GM18505 (cell line): ENCODE measurements at regions not wholly inside any gene's neighbourhood (a gene's known extent, or its start where the extent isn't known, plus 50 kb on each side); places are given as distances from the start of the nearest gene placed in this dataset.

Source experiments
- ATAC-seq: cut with Tn5 transposase; IDR thresholded peaks from one replicate; pipeline ENCODE4 v1.9.1; 2021; ENCODE audit not compliant: unreplicated experiment
- POLR2A ChIP-seq: IDR thresholded peaks from 4 replicates; pipeline ENCODE4 v1.6.1; 2011; ENCODE audit warnings: borderline replicate concordance; ENCODE audit not compliant: insufficient read depth, insufficient read length; ENCODE audit errors: extremely low read depth

DNA sequence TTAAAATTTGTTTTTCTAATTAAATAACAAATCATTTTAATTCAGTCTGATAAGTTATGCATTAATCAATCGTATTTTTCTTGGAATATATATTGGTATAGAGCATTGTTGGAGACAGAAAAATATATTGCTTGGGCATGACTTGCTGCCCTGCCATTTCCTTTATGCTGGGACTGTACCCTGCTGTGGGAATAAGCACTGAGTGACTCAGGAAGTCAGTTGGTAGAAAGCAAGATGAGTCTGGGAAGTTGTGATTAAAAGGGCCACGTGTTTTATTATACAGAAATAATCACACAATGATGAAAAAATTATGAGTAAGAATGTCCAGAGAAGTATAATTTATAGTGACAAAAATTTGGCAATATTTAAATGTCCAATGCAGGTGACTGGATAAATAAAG, 139.5 kb downstream of the KIF18A start:
- ATAC-seq = no peak

DNA sequence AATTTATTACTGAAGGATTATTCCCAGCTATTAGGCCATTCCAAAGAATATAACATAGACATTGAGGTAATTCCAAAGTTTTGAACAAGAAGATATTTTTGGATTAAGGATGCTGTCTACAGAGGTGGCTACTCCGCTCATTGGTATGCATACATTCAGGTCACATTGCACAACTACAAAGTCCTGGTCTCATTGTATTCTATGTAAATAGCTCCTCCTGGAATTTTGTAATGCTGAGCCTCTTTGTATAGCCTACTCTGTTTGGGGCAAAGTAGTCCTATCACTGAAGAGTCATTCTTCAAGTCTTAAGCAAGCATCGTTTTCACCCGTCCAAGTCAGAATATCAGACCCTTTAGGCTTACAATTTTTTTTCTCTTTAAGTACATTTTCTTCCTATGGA, 142.4 kb downstream of the KIF18A start:
- no peak for TF ChIP-seq POLR2A
- no peak for ATAC-seq

More for the DNA sequence above, 139.5 kb downstream of the KIF18A start:
- TF ChIP-seq POLR2A = no peak

DNA sequence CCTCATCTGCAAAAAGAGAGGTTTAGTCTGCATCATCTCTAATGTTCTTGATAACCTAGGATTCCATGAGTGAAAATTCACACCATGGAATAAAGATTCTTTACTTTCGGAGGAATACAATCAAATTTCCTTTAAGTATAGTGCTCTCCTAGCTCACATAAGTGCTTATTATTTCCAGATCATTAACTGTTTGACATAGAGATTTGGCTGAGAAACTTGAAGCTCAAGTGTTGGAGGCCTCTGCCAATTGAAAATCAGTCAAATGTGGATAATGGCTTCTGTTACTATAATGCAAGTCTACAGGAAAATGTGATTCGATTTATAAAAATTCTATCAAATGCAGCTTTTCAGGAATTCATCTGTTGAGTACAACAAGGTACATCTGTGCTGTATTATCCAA, 144.6 kb downstream of the KIF18A start:
- TF ChIP-seq POLR2A = no peak
- no peak for ATAC-seq

DNA sequence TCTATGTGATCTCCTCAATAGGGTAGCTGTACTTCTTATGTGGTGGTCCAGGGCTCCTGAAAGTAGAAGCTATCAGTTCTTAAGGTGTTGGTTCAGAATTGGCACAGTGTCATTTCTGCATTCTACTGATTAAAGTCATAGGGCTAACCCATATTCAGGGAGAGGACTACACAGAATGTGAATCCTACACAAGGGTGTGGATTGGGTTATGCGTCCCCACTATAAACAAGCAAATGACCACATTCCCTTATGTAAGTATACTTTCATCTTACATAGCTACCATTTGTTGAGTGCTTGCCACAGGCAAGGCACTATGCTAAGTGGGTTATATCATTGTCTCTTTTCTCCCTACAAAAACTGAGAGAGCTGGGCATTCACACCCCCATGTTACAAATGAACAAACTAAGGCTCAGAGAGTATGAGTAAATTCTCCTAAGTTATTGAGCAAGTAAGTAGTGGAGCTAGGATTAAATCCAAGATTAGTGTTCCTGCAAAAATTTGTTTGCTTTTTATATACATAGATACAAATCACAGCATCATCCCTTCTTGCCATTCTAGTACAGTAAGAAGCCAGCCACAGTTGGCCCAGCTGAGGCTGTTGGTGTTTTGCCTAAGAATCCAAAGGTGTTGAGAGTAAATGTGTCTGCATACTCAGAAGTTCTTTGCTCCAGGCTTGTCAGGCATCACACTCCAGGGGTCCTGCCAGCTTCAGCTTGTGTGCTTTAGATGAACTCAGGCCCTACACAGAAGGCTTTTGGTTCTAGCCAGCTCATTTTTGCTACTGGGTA, 157.8 kb downstream of the KIF18A start:
- no peak for TF ChIP-seq POLR2A
- no peak for ATAC-seq

DNA sequence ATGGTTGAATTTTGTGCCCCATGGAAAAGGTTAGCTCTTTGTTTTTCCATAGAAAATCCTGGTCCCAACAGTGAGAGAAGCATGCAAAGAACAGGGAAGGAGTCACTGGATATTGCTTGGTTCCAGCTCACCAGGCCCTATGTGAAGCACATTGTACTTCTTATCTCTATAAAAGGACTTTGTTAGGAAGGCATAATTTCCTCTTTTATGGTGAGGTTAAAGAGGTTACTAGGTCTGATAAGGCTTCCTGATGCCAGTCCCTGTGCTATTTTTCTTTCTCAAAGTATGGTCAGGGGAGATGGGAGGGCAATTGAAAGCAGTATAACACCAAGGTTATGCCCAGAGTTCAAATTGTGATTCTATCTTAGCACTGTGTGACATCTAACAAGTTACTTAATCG, 162.6 kb downstream of the KIF18A start:
- no peak for TF ChIP-seq POLR2A
- no peak for ATAC-seq

DNA sequence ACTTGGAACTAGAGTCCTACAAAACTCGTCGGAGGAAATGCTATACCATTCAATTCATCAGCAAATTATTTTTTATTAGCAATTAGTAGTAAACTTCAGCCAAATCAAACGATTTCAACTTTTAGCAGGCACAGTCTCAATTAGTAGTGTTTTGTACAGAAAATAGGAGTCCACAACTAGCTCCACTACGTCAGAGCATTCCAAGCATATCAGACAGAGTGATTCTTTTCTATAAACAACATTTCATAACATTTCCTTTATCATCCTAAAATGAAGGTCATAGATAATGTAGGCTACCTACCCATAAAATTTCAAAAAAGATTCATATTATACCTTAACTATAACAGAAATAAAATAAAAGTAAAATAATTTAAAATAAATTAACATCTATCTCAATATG, 169.9 kb downstream of the KIF18A start:
- TF ChIP-seq POLR2A = no peak
- no peak for ATAC-seq

DNA sequence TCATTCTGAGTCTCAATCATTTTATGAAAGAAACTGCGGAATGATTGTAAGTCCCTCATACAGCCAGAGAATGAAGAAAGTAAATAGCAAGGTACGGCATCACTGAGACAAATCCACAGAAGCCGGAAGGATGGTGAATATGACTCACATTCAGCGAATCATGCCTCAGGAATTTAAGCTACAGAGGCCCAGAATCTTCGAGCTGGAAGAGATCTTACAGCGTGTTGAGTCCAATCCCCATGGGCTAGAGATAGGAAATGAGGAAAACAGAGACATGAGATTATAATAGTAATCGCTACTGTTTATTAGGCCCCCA, 173.2 kb downstream of the KIF18A start:
- no peak for TF ChIP-seq POLR2A
- no peak for ATAC-seq

DNA sequence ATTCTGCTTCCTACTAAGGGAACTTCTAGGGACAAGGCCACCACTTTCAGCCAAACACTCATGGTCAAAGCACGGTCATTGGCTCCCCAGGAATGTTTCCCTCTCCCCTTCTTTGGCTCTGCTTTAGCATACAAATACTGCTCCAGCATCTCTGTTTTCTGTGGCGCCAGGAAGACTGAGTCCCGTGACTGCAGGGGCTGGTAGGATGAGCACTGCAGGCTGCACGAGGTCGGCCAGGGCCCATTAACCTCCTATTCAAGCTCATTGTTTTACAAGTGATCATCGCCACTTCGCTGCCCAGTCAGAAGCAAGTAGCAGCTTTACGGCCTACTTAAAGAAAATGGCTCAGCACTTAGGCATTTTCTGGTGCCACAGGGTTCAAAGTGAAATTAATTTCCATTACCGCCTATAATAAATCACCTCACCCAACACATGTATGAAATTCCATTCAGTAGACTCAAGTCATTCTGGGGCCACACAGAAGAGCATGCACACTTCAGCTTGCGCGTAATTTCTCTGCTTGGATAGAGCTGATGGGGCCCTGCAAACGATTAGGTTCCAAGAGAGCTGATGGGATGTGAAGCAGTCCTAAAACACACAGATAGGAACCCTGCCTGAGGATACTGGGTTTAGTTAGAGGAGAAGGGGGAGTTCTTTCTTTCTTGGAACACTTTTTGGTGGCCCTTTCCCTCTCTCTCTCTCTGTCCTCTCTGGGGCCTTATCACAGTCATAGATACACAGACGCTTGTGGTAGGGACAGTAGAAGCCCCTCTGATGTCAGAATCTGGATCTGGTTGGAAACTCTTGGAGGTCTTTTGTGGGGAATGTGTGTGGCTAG, 173.7 kb downstream of the KIF18A start:
- no peak for ATAC-seq
- TF ChIP-seq POLR2A = no peak

DNA sequence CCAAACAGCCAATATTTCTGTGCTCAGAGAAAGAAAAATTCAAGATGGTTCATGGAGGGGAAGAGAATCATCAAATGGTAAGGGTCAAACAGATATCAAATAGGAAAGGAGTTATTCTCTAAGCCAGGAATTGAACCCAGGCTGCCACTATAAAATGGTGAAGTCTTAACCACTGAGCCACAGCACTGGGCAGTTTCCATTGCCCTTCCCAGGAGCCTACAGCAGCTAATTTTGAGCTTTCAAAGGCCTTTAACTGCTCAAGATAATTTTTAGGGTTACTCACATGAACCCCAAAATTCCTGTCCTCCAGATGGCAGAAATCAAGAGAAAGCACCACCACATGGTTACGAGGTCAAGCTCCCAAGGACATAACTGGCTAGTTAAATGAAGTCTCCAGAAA, 176.2 kb downstream of the KIF18A start:
- no peak for TF ChIP-seq POLR2A
- no peak for ATAC-seq

DNA sequence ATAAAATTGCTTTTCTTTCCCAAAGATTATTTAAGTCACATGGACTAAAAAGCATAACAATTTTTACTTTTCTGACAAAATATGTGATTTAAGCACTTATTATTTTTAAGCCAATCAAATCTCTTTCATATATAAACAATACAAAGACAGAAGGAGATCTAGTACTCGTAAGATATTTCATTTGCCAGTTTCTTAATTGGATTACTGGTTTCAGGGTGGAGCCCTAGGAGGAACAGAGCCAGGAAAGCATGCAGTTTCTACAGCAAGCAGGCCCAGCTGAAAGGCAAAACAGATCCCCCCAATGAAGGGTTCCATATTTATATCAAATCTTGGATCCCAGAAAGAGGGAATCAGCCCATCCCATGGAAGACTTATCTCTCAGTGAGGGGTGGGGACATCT, 177.0 kb downstream of the KIF18A start:
- TF ChIP-seq POLR2A = no peak
- ATAC-seq = no peak

DNA sequence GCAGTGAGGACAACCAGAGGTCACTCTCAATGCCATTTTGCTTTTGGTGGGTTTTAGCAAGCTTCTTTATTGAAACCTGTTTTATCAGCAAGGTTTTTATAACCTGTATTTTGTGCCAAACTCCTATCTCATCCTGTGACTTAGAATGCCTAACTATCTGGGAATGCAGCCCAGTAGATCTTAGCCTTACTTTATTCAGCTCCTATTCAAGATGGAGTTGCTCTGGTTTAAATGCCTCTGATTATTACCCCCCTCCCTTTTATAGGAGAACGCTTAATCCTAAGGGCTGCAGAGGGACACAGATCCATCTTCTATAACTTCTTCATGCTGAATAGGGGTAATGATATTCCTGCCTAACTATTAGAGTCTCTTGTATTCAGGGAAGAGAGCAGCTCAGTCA, 179.1 kb downstream of the KIF18A start:
- no peak for ATAC-seq
- no peak for TF ChIP-seq POLR2A

DNA sequence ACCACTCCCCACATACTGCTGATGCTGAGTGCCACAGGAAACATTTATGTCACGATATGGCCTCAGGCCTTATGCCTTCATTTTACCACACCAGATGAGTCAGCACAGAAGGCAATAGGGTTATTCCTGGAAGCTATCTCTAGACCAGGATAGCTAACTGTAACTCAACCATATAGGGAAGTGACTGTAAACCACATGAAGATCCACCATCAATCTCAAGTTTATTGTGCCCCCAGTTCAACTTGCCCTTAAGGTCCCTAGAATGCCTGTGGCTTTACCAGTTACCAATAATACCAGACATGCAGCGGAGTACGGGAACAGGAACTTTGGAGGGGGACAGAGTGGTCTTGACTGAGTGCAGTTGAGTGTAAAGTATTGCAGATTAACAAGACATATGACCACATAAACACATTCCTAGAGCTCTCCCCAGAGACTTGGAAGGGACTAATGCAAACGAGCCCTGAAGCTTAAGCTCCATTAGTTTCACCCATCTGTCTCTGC, 180.9 kb downstream of the KIF18A start:
- no peak for ATAC-seq

DNA sequence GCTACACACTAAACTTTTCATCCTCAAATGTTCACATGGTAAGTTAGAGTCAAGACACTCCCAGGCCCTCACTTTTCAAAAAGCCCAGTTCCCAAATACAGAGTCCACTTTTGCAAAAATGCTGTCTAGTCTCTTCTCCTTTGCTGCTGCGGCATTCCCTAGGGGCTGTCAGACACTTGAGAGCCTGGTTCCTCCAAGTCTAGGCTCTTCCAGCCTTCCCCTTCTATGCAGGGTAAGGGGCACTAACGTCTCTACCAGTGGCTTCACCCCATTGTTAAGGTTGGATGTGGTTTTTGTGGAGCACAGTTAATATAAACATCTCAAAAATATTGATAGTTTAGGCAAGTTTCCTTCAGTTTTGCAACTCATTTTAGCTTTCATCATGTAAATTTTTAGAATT, 181.5 kb downstream of the KIF18A start:
- no peak for TF ChIP-seq POLR2A
- no peak for ATAC-seq

More for the DNA sequence above, 180.9 kb downstream of the KIF18A start:
- TF ChIP-seq POLR2A = no peak

DNA sequence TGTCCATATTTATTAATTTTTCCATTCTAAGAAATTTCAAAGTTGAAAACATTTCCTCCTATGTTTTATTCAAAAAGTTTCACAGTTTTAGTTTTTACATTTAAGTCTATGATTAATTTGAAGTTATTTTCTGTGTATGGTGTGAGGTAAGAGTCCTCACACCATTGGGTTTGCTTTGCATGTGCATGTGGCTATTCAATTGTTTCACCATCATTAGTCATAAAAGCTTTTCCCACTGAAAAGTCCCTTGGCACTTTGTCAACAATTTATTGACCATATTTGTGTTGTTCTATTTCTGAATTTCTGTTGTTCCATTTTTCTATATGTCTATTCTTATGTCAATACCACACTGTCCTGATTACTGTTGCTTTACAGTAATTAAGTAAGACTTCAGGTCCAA, 186.5 kb downstream of the KIF18A start:
- no peak for TF ChIP-seq POLR2A
- no peak for ATAC-seq

DNA sequence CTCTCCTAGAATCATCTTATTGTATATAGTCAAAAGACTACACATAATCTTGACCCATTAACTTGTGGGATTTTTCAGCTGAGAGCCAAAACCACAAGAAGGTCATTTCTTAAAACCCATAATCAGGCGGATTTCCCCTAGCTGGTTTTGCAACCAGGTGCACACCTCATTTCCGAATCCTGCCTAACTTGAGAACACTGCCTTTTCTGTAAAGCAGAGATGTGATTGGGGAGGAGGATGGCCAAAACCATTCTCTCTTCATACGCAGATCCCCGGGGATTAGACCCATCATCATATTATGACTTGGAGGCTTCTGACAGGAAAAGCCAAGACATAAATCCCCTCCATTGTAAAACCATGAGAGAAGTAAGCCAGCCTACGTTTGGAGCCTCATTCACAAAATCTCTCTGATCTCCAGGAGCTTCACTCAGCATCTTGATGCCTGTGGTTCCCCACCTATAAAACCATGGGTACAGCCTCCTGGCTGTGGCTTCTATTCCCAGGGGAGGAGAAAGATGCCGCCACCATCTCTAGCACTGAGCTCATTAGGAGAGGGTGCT, 191.3 kb downstream of the KIF18A start:
- peak; percentile 78 for ATAC-seq
- no peak for TF ChIP-seq POLR2A

DNA sequence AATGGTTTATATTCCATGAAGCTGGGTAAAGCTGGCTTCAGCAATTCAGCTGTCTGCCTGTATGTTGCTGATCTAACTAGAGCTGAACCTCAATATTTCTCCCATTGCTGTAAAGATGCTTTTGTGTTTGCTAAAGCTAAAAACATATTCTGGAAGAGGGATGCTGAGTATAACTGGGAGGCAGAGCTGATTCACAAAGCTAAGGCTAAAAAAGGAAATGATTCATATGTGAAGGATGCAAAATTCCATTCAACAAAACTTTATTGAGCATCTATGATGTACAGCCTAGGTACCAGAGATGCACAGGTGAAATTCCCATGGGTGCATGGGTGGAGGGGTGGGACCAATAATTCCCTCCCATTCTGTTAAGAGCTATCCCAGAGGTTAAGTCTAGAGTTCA, 193.9 kb downstream of the KIF18A start:
- ATAC-seq = no peak
- TF ChIP-seq POLR2A = no peak
